Stimulated activated CD4-positive, alpha-beta T cell treated with anti-CD3 and anti-CD28 coated beads, Interleukin-2, amount 100 ng/mL, for 24 hours (primary cell): ENCODE measurements at regions not wholly inside any gene's neighbourhood (a gene's known extent, or its start where the extent isn't known, plus 50 kb on each side); places are given as distances from the start of the nearest gene placed in this dataset.
A peak's percentile ranks its signal among the peaks of the same experiment; 100 is the strongest.

Source experiments
- DNase-seq, 2 donors: peaks; one replicate each; pipeline ENCODE4 v3.0.0-alpha.2; 2020

DNA sequence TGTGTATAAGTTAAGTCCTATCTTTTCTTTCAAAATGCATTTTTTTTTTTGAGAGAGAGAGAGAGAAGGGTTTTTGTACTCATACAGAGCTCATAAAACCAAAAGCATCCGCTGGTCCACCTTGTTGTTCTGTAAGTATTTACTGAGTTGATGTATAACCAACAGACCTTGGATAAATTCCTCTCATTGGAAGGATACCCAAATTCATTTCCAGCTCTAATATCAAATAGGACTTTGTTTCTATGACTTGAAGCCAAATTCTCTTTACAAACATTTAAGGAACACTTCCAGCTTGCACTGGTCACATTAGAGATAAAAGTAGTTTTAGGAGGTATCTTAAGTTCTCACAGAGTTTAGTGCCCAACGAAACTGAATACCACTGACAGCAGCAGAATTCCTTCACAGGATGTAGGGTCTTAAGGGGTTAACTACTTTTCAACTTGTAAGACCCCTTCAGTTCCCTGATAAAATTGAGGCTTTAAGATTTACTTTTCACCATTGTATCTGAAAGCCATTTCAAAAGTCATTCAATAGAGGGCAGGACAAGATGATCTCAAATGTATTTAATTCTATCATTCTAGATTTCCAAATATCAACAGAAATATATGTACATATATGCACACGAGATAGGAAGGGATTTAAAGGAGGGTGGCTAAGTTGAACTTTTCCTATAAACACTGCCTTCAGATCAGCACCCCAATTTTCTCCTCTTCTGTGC lies 1398.5 kb upstream of the CELF4 start:
- no peak for DNase-seq

GRCh38 chr18:38961880-38962279 lies 1396.3 kb upstream of the CELF4 start:
- no peak for DNase-seq

DNA sequence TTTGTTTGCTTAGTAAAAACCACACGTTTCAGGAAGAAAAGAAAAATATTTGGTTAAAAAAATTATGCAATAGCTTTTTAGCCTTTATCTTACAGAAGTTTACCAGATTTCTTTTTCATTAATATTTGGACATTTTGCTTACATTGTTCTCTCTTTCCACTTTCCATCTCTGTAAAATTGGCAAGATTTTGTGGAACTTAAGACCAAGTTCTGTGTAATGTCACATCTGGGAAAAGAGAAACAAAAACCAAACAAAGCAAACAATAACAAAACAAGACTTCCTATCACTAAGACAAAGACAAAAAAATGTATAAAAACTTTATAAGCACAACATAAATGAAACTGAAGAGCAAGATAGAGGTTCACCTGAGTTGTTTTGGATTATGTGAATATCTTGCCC lies 1392.1 kb upstream of the CELF4 start:
- no peak for DNase-seq

- no peak for DNase-seq
These were observed 1390.5 kb upstream of the CELF4 start for GRCh38 chr18:38956068-38956467.

DNA sequence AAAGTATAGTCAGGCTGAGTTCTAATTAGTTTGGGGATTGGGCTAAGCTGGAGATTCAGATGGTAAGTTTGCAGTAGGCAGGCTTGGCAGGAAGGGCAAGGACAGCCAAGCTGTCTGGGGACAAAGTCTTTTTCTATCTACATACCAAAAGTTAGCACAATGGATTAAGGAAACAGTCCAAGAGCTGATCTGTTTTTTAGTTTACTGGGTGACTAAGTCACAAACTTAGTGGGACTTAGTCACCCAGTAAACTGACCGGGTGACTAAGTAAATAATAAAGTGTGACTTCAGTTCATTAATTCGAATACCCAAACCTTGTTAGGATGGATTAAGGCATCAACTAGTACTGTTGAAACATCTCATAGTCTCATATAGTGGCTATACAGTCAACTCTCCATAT lies 1386.0 kb upstream of the CELF4 start:
- no peak for DNase-seq

DNA sequence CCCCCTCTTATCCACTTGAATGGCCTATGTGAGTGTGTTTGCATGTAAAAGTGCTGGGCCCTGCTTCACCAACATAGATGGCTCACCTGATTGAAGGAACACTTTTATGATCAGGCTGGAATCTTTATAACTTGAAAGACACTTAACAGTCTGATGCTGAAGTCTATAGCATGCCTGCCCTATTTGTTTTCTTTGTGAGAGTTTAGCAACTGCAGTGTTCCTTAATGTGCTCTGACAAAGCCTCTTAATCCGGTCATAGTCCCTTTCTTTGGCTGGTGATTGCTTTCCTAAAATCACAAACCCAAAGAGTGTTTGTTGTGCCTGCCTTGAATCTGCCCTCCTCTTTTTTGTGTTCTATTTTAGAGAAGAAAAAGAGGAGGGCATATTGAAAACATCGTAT lies 1382.8 kb upstream of the CELF4 start:
- no peak for DNase-seq

GRCh38 chr18:38944446-38945024 lies 1378.9 kb upstream of the CELF4 start:
- DNase-seq, result no peak

DNA sequence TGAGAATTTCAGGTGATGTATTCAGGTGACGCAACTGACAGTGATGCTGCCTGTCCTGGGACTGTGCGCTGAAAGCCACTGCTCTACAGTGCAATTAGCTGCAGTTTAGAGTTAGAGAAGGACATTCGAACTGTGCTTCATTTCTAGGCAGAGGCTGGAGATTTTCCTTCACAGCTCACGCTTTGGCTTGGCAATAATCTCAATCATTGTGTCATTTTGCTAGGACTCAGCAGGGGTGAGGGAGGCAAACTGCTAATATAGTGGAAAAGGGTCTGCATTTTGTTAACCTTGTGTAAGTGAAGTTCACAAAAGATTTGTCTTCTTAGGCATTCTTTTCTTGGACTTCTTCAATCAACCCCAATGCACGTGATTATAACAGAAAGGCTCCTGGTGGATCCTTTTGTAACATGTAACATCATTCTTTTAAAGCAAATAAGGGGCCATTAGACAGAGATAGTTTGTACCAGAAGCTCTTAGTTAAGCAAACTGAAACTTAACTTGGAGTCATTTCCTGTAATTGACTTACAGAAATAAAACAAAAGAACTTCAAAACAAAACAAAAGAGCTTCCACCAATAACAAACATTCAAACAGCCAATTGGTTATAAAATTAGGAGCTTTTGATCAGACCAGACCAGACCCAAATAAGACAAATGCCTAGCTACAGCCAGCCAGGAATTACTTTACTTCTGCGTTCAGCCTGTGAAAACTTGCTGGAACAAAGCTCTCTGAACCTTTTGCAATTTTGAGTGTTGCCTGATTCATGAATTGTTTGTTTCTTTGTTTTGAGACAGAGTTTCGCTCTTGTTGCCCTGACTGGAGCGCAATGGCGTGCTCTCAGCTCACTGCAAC lies 1376.3 kb upstream of the CELF4 start:
- DNase-seq, result no peak

GRCh38 chr18:38940863-38941531 lies 1375.4 kb upstream of the CELF4 start:
- DNase-seq, result peak; percentile 29 to 64

DNA sequence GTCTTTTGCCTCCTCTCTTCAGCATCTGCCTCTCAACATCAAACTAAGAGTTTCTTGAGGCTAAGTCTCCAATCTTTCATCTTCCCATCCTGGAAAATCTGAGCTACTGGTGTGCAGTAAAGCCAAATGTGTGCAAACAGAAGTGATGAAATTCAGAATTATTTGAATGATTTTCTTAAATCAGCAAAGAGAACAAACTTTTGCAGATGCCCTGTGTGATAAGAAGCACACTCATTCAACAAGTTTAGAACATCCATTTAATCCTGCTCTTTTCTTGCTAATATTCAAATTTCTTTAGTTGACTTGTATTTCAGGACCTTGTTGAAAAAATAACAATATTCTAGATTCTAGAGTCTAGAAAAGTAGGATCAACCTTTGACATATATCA lies 1374.9 kb upstream of the CELF4 start:
- no peak for DNase-seq

GRCh38 chr18:38933910-38934510 lies 1368.4 kb upstream of the CELF4 start:
- DNase-seq, result no peak

- DNase-seq, result no peak
These were observed 1367.7 kb upstream of the CELF4 start for GRCh38 chr18:38933322-38933721.

- DNase-seq, result no peak
These were observed 1367.2 kb upstream of the CELF4 start for GRCh38 chr18:38932752-38933151.

- DNase-seq, result no peak
These were observed 1366.1 kb upstream of the CELF4 start for GRCh38 chr18:38931754-38932050.

DNA sequence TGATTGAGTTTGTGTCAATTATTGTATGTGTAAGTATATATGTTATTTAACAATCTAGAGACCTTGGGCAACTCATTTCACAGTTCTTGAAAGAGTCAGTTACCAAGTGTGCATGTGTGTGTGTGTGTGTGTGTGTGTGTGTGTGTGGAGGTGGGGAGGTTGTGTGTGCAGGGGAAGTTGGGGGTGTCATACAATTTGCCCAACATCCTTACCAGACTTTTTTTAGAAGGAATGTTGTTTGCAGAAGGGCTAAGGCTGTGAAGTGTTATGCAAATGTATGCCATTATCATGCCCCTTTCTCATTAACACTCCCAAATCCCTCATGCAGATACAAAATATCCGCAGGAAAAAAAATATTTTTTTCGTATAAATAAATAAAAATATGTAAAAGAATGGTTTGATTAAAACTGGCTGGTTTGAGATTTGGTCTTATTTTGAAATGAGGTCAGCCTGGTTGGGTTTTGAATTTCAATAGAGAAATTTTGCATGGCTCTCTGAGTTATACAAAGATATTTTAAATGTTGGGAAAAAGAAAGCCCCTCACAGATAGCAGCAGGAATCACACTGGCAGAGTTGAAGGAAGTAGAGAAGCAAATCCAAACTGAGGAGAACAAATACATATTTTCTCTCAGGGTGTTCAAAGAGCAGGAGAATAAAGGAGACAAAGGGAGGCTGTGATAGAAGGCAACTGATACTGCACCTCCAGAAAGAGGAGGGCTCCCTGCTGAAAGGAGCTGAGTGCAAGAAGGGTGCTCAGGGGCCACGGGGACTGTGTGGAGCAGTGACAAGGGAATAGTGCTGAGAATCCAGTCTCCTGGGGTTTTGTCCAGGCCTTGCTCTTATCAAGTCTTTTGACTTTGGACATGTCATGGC lies 1365.5 kb upstream of the CELF4 start:
- no peak for DNase-seq

DNA sequence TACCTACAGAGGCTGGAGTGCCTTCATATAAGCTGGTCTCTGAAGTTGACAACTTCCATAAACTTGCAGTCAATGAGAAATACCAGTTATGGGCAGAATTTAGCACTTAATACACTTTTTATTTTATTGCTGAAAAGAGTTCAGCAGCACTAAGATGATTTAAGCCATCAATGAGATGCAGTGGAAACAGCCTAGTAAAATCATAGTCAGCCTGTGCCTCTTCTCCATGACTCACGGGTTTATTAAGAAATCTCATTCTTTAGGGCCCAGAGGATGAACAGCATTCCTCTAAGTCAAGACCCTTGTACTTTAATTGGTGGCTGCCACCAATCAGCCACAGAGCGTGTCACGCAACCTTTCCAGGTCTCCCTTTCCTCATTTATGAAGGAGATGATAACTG lies 1357.9 kb upstream of the CELF4 start:
- DNase-seq, result no peak

DNA sequence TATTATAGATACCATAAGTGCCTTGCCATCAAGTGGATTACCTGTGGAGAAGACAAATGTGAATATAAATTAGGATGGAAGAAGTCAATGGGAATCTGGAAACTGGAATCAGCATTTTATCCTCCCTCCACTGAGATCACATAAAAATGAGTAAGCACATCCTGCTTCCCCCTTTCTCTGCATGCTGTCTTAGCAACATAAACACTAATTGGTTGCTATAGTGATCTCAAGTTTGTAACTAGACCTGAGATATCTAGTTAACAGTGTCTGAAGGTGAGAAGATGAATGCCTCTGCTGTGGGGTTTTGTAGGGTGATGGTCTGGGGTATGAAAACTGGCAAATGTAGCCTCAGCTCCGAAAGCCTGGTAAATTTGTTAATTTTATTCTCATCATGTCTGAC lies 1357.5 kb upstream of the CELF4 start:
- DNase-seq, result no peak

- DNase-seq, result no peak
These were observed 1344.4 kb upstream of the CELF4 start for GRCh38 chr18:38909972-38910371.

- no peak for DNase-seq
These were observed 1337.2 kb upstream of the CELF4 start for GRCh38 chr18:38902796-38903195.

GRCh38 chr18:38900445-38900844 lies 1334.8 kb upstream of the CELF4 start:
- DNase-seq, result no peak

- DNase-seq, result no peak
These were observed 1334.4 kb upstream of the CELF4 start for GRCh38 chr18:38900031-38900430.

DNA sequence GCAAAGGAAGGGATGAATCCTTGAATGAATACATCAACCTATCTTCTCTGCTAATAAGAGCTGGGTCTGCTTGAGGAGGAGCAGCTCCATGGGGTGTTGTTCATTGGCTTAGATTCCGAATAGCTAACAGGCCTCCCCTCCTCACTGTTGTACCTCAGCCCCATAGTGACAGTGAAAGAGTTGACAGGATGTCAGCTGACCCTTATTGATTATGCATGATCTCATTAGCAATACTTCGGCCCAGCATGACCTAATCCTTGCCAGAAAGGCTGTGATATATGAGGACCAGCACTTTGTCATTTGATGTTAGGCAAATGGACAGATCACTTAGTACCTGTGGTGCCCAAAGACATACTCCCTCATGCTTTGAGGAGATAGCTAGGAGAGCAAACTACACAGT lies 1333.7 kb upstream of the CELF4 start:
- DNase-seq, result no peak
